Spleen (tissue), 11 donors: ENCODE measurements at regions not wholly inside any gene's neighbourhood (a gene's known extent, or its start where the extent isn't known, plus 50 kb on each side); places are given as distances from the start of the nearest gene placed in this dataset.

Experiments
- DNase-seq: peaks from one replicate; pipeline ENCODE4 v3.0.0-alpha.2; 2020
- H3K27ac ChIP-seq, 8 donors: fragments of 200-600 bp; sonication (generic) in 7 of 8; 1 replicate in 4 of 8; 2 replicates in 4 of 8; pipeline versions ENCODE4 v1.5.0 to v1.8.0; 2016 to 2021; ENCODE audit warnings: inconsistent platforms in 4 of 8, mild to moderate bottlenecking in 4 of 8, moderate library complexity in 1 of 8
- H3K27me3 ChIP-seq, 7 donors: fragments of 200-600 bp; sonication (generic) in 6 of 7; replicated peaks in 1 of 7; 1 replicate in 4 of 7; 2 replicates in 3 of 7; pipeline versions ENCODE4 v1.5.0 to v1.8.0; 2016 to 2021; ENCODE audit warnings: inconsistent platforms in 3 of 7, mild to moderate bottlenecking in 1 of 7
- H3K36me3 ChIP-seq, 6 donors: fragments of 200-600 bp; sonication (generic) in 5 of 6; 1 replicate in 4 of 6; 2 replicates in 2 of 6; pipeline versions ENCODE4 v1.5.0 to v1.8.0; 2016 to 2021; ENCODE audit warnings: inconsistent platforms in 2 of 6
- H3K4me1 ChIP-seq, 6 donors: fragments of 200-600 bp; sonication (generic) in 5 of 6; 1 replicate in 3 of 6; 2 replicates in 3 of 6; pipeline versions ENCODE4 v1.5.0 to v1.8.0; 2016 to 2021; ENCODE audit warnings: inconsistent platforms in 3 of 6
- H3K4me3 ChIP-seq, 8 donors: fragments of 200-600 bp; sonication (generic) in 7 of 8; 1 replicate in 4 of 8; 2 replicates in 4 of 8; pipeline versions ENCODE4 v1.5.0 to v1.8.0; 2016 to 2021; ENCODE audit warnings: inconsistent platforms in 4 of 8, mild to moderate bottlenecking in 4 of 8, moderate library complexity in 2 of 8
- H3K9me3 ChIP-seq, 8 donors: fragments of 200-600 bp; sonication (generic) in 7 of 8; 1 replicate in 4 of 8; 2 replicates in 4 of 8; pipeline versions ENCODE4 v1.5.0 to v1.8.0; 2016 to 2021; ENCODE audit warnings: inconsistent platforms in 4 of 8
- CTCF ChIP-seq, 11 experiments: fragments of 200-600 bp in 7 of 11; fragments of 450-650 bp in 4 of 11; sonication (generic) in 4 of 11; IDR thresholded peaks in 8 of 11; conservative IDR thresholded peaks in 3 of 11; 1 replicate in 7 of 11; 2 replicates in 4 of 11; pipeline versions ENCODE4 v1.4.0 to v1.8.0; 2016 to 2021; ENCODE audit warnings: antibody characterized with exemption in 11 of 11, inconsistent platforms in 4 of 11, mild to moderate bottlenecking in 1 of 11
- POLR2A ChIP-seq, 3 donors: fragments of 450-650 bp; IDR thresholded peaks; one replicate each; pipeline ENCODE4 v1.5.1; 2017; ENCODE audit warnings: antibody characterized with exemption in 3 of 3, mild to moderate bottlenecking in 1 of 3
- POLR2AphosphoS5 ChIP-seq, 3 donors: sonication (generic); formaldehyde crosslinking; IDR thresholded peaks; one replicate each; pipeline ENCODE4 v1.5.1; 2017; ENCODE audit warnings: antibody characterized with exemption in 3 of 3
- WGBS, 5 donors: extraction: QIAGEN DNeasy Blood & Tissue Kit in 3 of 5; methylation state at CpG; one replicate each; pipeline versions ENCODE4 v1.1.5 to v1.1.7; 2013 to 2018; 5-methylcytosine and 5-hydroxymethylcytosine counted together
- intact Hi-C: fragments of 100-400 bp; cut with DNase I; formaldehyde crosslinking; loops from one replicate; pipeline ENCODE4 v1.15.0; 2023; ENCODE audit warnings: low total_unique reads
- donor health status: healthy with polysubstance abuse.
- donor health status: DM: no; HTN: no; CAD: no; lungs with moderate emphysema.
- donor health status: DM: no; HTN: no; CAD: no.
- donor health status: Bipolar disorder and iron deficiency.
- donor health status: healthy.
- donor health status: DM: no; HTN: no; CAD: no.
- donor health status: DM: yes; HTN: yes; CAD: no.

- Histone ChIP-seq H3K36me3 (no peaks in the 10 kb centered on the region), H3K27me3 (no peaks in the 10 kb centered on the region), H3K9me3 (peaks cover 0 to 62% (median 26%) of the 10 kb centered on the region in 8 donors), H3K4me3 (no peak overlapping the region), H3K4me1 (no peaks in the 10 kb centered on the region), H3K27ac (no peak overlapping the region)
- TF ChIP-seq CTCF (IDR thresholded peaks at IDR 0.05 in 8 of 11, conservative IDR thresholded peaks at IDR 0.05 in 3 of 11), result no peak
- TF ChIP-seq POLR2A (IDR thresholded peaks at IDR 0.05), result no peak
- TF ChIP-seq POLR2AphosphoS5 (IDR thresholded peaks at IDR 0.05), result no peak
- intact Hi-C loops, result no loop called here
- 81 to 94% (median 89%) methylated on average over 2 to 3 of the region's 3 CpGs for WGBS, 5 donors
- DNase-seq, result no peak
Observed at GRCh38 chr5:98436667-98437066, 336.8 kb upstream of the RGMB start.

- Histone ChIP-seq H3K27me3 (no peaks in the 10 kb centered on the region), H3K4me1 (no peaks in the 10 kb centered on the region), H3K36me3 (no peaks in the 10 kb centered on the region), H3K9me3 (peaks cover 2 to 60% (median 33%) of the 10 kb centered on the region in 8 donors), H3K4me3 (no peak overlapping the region), H3K27ac (no peak overlapping the region)
- DNase-seq, result no peak
- 44 to 80% (median 67%) methylated on average over 1 of the region's 1 CpG for WGBS, 5 donors
- TF ChIP-seq POLR2AphosphoS5 (IDR thresholded peaks at IDR 0.05) (no peak), POLR2A (IDR thresholded peaks at IDR 0.05) (no peak), CTCF (IDR thresholded peaks at IDR 0.05 in 8 of 11, conservative IDR thresholded peaks at IDR 0.05 in 3 of 11) (no peak)
- intact Hi-C loops, result no loop called here
Observed at GRCh38 chr5:98442448-98442847, 331.0 kb upstream of the RGMB start.

- intact Hi-C loops, result no loop called here
- Histone ChIP-seq H3K36me3 (no peaks in the 10 kb centered on the region), H3K27ac (no peak overlapping the region), H3K4me1 (no peaks in the 10 kb centered on the region), H3K9me3 (peaks cover 2 to 49% (median 33%) of the 10 kb centered on the region in 8 donors), H3K27me3 (no peaks in the 10 kb centered on the region), H3K4me3 (no peak overlapping the region)
- 57 to 78% (median 62%) methylated on average over 1 of the region's 1 CpG for WGBS, 5 donors
- no peak for DNase-seq
- TF ChIP-seq CTCF (IDR thresholded peaks at IDR 0.05 in 8 of 11, conservative IDR thresholded peaks at IDR 0.05 in 3 of 11) (no peak), POLR2A (IDR thresholded peaks at IDR 0.05) (no peak), POLR2AphosphoS5 (IDR thresholded peaks at IDR 0.05) (no peak)
Observed at GRCh38 chr5:98443881-98444280, 329.6 kb upstream of the RGMB start.

- no peaks in the 10 kb centered on the region for H3K9me3 ChIP-seq
- no peak for DNase-seq
- WGBS, 5 donors, result 58 to 88% (median 60%) methylated on average over 1 of the region's 1 CpG
- H3K27me3 ChIP-seq, result peaks cover 0 to 4% (median 0%) of the 10 kb centered on the region in 7 donors
- intact Hi-C loops, result no loop called here
- no peak for TF ChIP-seq POLR2A (IDR thresholded peaks at IDR 0.05)
- TF ChIP-seq CTCF (IDR thresholded peaks at IDR 0.05 in 8 of 11, conservative IDR thresholded peaks at IDR 0.05 in 3 of 11), result no peak
- TF ChIP-seq POLR2AphosphoS5 (IDR thresholded peaks at IDR 0.05), result no peak
- no peak overlapping the region for H3K4me3 ChIP-seq
- H3K27ac ChIP-seq, result no peak overlapping the region
- no peaks in the 10 kb centered on the region for H3K36me3 ChIP-seq
- no peaks in the 10 kb centered on the region for H3K4me1 ChIP-seq
Observed at GRCh38 chr5:98453296-98453695, 320.2 kb upstream of the RGMB start.
